Stimulated activated CD4-positive, alpha-beta T cell treated with anti-CD3 and anti-CD28 coated beads, Interleukin-15, amount 100 ng/mL, for 1 hour (primary cell): ENCODE measurements at regions not wholly inside any gene's neighbourhood (a gene's known extent, or its start where the extent isn't known, plus 50 kb on each side); places are given as distances from the start of the nearest gene placed in this dataset.
"Not testable (repeated sequence)": the region's sequence is repeated elsewhere in the genome, so short reads cannot be mapped to it uniquely, and the experiment has no call there.

Source experiments
- DNase-seq, 2 donors: peaks; one replicate each; pipeline ENCODE4 v3.0.0-alpha.2; 2020; ENCODE audit warnings: low read depth in 1 of 2, low spot score in 1 of 2

- DNase-seq: no peak
These were observed 159.8 kb upstream of the JADE1 start for GRCh38 chr4:128649575-128650205.

- no peak for DNase-seq
These were observed 160.3 kb upstream of the JADE1 start for GRCh38 chr4:128649161-128649560.

GRCh38 chr4:128648021-128648420, 161.5 kb upstream of the JADE1 start:
- no peak for DNase-seq

GRCh38 chr4:128646893-128647292, 162.6 kb upstream of the JADE1 start:
- not testable (repeated sequence) for DNase-seq

- DNase-seq: not testable (repeated sequence)
These were observed 164.5 kb upstream of the JADE1 start for GRCh38 chr4:128644693-128645654.

GRCh38 chr4:128644107-128644506, 165.4 kb upstream of the JADE1 start:
- DNase-seq: not testable (repeated sequence)

GRCh38 chr4:128641566-128641965, 167.9 kb upstream of the JADE1 start:
- not testable (repeated sequence) for DNase-seq

- DNase-seq: no peak
These were observed 169.8 kb upstream of the JADE1 start for GRCh38 chr4:128639541-128640270.

- no peak for DNase-seq
These were observed 172.6 kb upstream of the JADE1 start for GRCh38 chr4:128636906-128637305.

GRCh38 chr4:128635955-128636560, 173.4 kb upstream of the JADE1 start:
- DNase-seq: no peak

- DNase-seq: no peak
These were observed 174.2 kb upstream of the JADE1 start for GRCh38 chr4:128635141-128635954.

- DNase-seq: no peak
These were observed 176.4 kb upstream of the JADE1 start for GRCh38 chr4:128633067-128633466.

GRCh38 chr4:128630871-128631270, 178.6 kb upstream of the JADE1 start:
- no peak for DNase-seq

GRCh38 chr4:128623508-128624215, 185.8 kb upstream of the JADE1 start:
- no peak for DNase-seq

GRCh38 chr4:128620279-128620965, 189.1 kb upstream of the JADE1 start:
- DNase-seq: not testable (repeated sequence)

GRCh38 chr4:128615197-128615596, 194.3 kb upstream of the JADE1 start:
- DNase-seq: no peak

- no peak for DNase-seq
These were observed 201.5 kb upstream of the JADE1 start for GRCh38 chr4:128608006-128608405.

- no peak for DNase-seq
These were observed 203.3 kb upstream of the JADE1 start for GRCh38 chr4:128606173-128606572.

GRCh38 chr4:128604840-128605239, 204.7 kb upstream of the JADE1 start:
- no peak for DNase-seq
